ENCODE measurements at regions not wholly inside any gene's neighbourhood (a gene's known extent, or its start where the extent isn't known, plus 50 kb on each side); places are given as distances from the start of the nearest gene placed in this dataset.

- no peak for DNase-seq
Observed at GRCh38 chrX:39302838-39303237, 501.6 kb downstream of the MID1IP1 start.

GRCh38 chrX:39304746-39305145 lies 503.5 kb downstream of the MID1IP1 start:
- DNase-seq = no peak

GRCh38 chrX:39307488-39307887 lies 506.2 kb downstream of the MID1IP1 start:
- no peak for DNase-seq

- no peak for DNase-seq
Observed at GRCh38 chrX:39308126-39308525, 506.9 kb downstream of the MID1IP1 start.

GRCh38 chrX:39309018-39309635 lies 507.9 kb downstream of the MID1IP1 start:
- no peak for DNase-seq

- peak; percentile 36 for DNase-seq
Observed at GRCh38 chrX:39309721-39310152, 508.5 kb downstream of the MID1IP1 start.

- DNase-seq = no peak
Observed at GRCh38 chrX:39310891-39311290, 509.6 kb downstream of the MID1IP1 start.

- no peak for DNase-seq
Observed at GRCh38 chrX:39311646-39312045, 510.4 kb downstream of the MID1IP1 start.

GRCh38 chrX:39313146-39313545 lies 511.9 kb downstream of the MID1IP1 start:
- DNase-seq = no peak

- no peak for DNase-seq
Observed at GRCh38 chrX:39318506-39319343, 517.5 kb downstream of the MID1IP1 start.

- no peak for DNase-seq
Observed at GRCh38 chrX:39320165-39320564, 518.9 kb downstream of the MID1IP1 start.

- no peak for DNase-seq
Observed at GRCh38 chrX:39322496-39322895, 521.2 kb downstream of the MID1IP1 start.

GRCh38 chrX:39324233-39324930 lies 523.1 kb downstream of the MID1IP1 start:
- DNase-seq = no peak

GRCh38 chrX:39327255-39327654 lies 526.0 kb downstream of the MID1IP1 start:
- no peak for DNase-seq

GRCh38 chrX:39327705-39328104 lies 526.4 kb downstream of the MID1IP1 start:
- no peak for DNase-seq

GRCh38 chrX:39328661-39329060 lies 527.4 kb downstream of the MID1IP1 start:
- no peak for DNase-seq

- no peak for DNase-seq
Observed at GRCh38 chrX:39331082-39331704, 529.9 kb downstream of the MID1IP1 start.

GRCh38 chrX:39333451-39333850 lies 532.2 kb downstream of the MID1IP1 start:
- DNase-seq = no peak

GRCh38 chrX:39335513-39336235 lies 534.4 kb downstream of the MID1IP1 start:
- no peak for DNase-seq

- DNase-seq = peak; percentile 39
Observed at GRCh38 chrX:39336671-39337311, 535.5 kb downstream of the MID1IP1 start.

GRCh38 chrX:39337451-39337850 lies 536.2 kb downstream of the MID1IP1 start:
- peak; percentile 36 for DNase-seq

GRCh38 chrX:39338583-39338982 lies 537.3 kb downstream of the MID1IP1 start:
- DNase-seq = no peak

All from eye (tissue), 1 donor.